ENCODE measurements at regions not wholly inside any gene's neighbourhood (a gene's known extent, or its start where the extent isn't known, plus 50 kb on each side); places are given as distances from the start of the nearest gene placed in this dataset.

DNA sequence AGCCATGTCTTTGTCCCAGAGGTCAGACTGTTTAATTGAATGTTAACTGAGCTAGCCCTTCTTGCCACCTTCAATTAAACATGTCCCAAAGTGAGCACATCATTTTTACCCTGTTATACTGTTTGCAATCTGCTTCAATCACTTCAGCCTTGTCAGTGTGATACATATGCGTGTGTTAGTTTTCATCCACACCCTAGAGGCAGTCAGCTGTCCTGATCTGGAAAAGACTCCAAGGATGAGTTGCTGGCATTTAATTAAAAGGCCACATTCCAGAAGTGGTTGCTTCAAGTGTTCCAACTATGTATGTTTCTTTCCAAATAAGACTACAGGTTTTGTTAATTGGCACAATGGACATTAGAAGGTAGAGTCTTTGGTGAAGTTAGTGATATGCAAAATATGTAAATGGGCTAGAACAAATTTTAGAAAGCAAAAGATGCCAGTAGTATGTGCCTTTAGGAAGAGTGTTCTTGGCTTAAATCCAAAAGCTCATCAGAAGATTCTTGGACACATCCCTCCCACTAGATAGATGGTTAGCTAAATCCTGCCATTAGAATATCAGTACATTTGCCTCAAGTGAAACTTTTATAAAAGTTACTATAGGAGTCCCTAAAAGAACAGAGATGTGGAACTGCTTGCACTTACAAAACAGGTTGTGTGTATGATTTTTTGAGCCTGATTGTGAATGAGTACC is 79.5 kb upstream of the SLIT2 start:
- Histone ChIP-seq H3K27ac (ENCODE audit: low read length, poor library complexity, severe bottlenecking) (no peak overlapping the region), H2BK120ac (ENCODE audit: low read depth, low read length) (no peak overlapping the region), H2AFZ (ENCODE audit: low read depth, low read length) (no peak overlapping the region), H2BK12ac (ENCODE audit: low read length in 2 of 2) (no peak overlapping the region), H3K18ac (ENCODE audit: low read depth in 1 of 2, low read length in 2 of 2) (no peak overlapping the region), H2BK5ac (ENCODE audit: low read depth, low read length, poor library complexity, severe bottlenecking) (no peak overlapping the region), H3K14ac (ENCODE audit: low read length in 2 of 2) (no peak overlapping the region), H3K27me3 (ENCODE audit: control insufficient read depth in 1 of 2, insufficient read depth in 1 of 2, low read length in 2 of 2) (no peaks in the 10 kb centered on the region), H3K4me1 (ENCODE audit: control insufficient read depth, insufficient read depth, low read depth, low read length) (no peaks in the 10 kb centered on the region), H3K9ac (ENCODE audit: low read length) (no peak overlapping the region), H2AK5ac (ENCODE audit: low read length, severe bottlenecking) (no peak overlapping the region), H3K9me3 (ENCODE audit: control insufficient read depth, low read length) (peaks cover 11% of the 10 kb centered on the region), H4K8ac (ENCODE audit: low read length) (no peak overlapping the region), H3K4me2 (ENCODE audit: low read length, poor library complexity, severe bottlenecking) (no peak overlapping the region), H3K36me3 (ENCODE audit: control insufficient read depth in 1 of 2, insufficient read depth in 2 of 2, low read depth in 1 of 2, low read length in 2 of 2) (no peaks in the 10 kb centered on the region), H2BK15ac (ENCODE audit: low read depth, poor library complexity, severe bottlenecking) (no peak overlapping the region), H3K4me3 (ENCODE audit: insufficient read depth in 1 of 2, low read depth in 1 of 2, low read length in 2 of 2) (no peak overlapping the region), H3K23ac (ENCODE audit: low read length in 2 of 2) (no peak overlapping the region), H3K4ac (ENCODE audit: low read depth in 1 of 2, low read length in 2 of 2) (no peak overlapping the region), H3K79me1 (replicated peaks; ENCODE audit: low read length, poor library complexity, severe bottlenecking) (no peaks in the 10 kb centered on the region), H4K91ac (ENCODE audit: low read length) (no peak overlapping the region)
- DNase-seq: no peak
- WGBS: 76% methylated on average over 1 of the region's 1 CpG

DNA sequence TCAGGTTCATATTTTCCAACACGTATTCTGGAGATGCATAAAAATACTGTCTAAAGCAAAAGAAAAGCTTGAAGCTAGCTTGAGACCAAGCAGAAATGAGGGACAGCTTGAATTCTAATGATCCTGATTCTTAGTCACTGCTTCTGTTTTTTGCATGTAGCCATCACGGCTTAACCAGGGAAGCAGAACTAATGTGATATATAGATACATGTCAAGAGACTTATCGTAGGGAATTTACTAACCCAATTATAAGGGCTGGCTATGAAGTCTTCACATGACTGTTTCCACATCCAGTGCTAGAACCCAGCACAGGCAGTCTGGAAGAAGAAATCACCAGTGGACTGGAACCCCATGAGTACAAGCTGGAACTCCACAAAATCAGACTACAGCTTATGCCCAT is 85.2 kb upstream of the SLIT2 start:
- no peak overlapping the region for H3K27ac ChIP-seq (ENCODE audit: low read length, poor library complexity, severe bottlenecking)
- no peak overlapping the region for H3K4me2 ChIP-seq (ENCODE audit: low read length, poor library complexity, severe bottlenecking)
- H2BK15ac ChIP-seq (ENCODE audit: low read depth, poor library complexity, severe bottlenecking): no peak overlapping the region
- no peaks in the 10 kb centered on the region for H3K27me3 ChIP-seq (ENCODE audit: control insufficient read depth in 1 of 2, insufficient read depth in 1 of 2, low read length in 2 of 2)
- H3K23ac ChIP-seq (ENCODE audit: low read length in 2 of 2): no peak overlapping the region
- H2AFZ ChIP-seq (ENCODE audit: low read depth, low read length): no peak overlapping the region
- no peaks in the 10 kb centered on the region for H3K36me3 ChIP-seq (ENCODE audit: control insufficient read depth in 1 of 2, insufficient read depth in 2 of 2, low read depth in 1 of 2, low read length in 2 of 2)
- H4K91ac ChIP-seq (ENCODE audit: low read length): no peak overlapping the region
- 91% methylated on average over 3 of the region's 3 CpGs for WGBS
- H3K4ac ChIP-seq (ENCODE audit: low read depth in 1 of 2, low read length in 2 of 2): no peak overlapping the region
- no peaks in the 10 kb centered on the region for H3K9me3 ChIP-seq (ENCODE audit: control insufficient read depth, low read length)
- no peak overlapping the region for H3K4me3 ChIP-seq (ENCODE audit: insufficient read depth in 1 of 2, low read depth in 1 of 2, low read length in 2 of 2)
- no peak overlapping the region for H2BK120ac ChIP-seq (ENCODE audit: low read depth, low read length)
- no peak overlapping the region for H3K18ac ChIP-seq (ENCODE audit: low read depth in 1 of 2, low read length in 2 of 2)
- no peaks in the 10 kb centered on the region for H3K4me1 ChIP-seq (ENCODE audit: control insufficient read depth, insufficient read depth, low read depth, low read length)
- H2BK12ac ChIP-seq (ENCODE audit: low read length in 2 of 2): no peak overlapping the region
- no peak for DNase-seq
- no peak overlapping the region for H2BK5ac ChIP-seq (ENCODE audit: low read depth, low read length, poor library complexity, severe bottlenecking)
- no peak overlapping the region for H3K14ac ChIP-seq (ENCODE audit: low read length in 2 of 2)
- no peaks in the 10 kb centered on the region for H3K79me1 ChIP-seq (replicated peaks; ENCODE audit: low read length, poor library complexity, severe bottlenecking)
- H2AK5ac ChIP-seq (ENCODE audit: low read length, severe bottlenecking): no peak overlapping the region
- H4K8ac ChIP-seq (ENCODE audit: low read length): no peak overlapping the region
- no peak overlapping the region for H3K9ac ChIP-seq (ENCODE audit: low read length)

GRCh38 chr4:20159516-20159915 is 92.2 kb upstream of the SLIT2 start:
- H2BK15ac ChIP-seq (ENCODE audit: low read depth, poor library complexity, severe bottlenecking): no peak overlapping the region
- H3K9me3 ChIP-seq (ENCODE audit: control insufficient read depth, low read length): no peaks in the 10 kb centered on the region
- no peak overlapping the region for H2BK12ac ChIP-seq (ENCODE audit: low read length in 2 of 2)
- H3K18ac ChIP-seq (ENCODE audit: low read depth in 1 of 2, low read length in 2 of 2): no peak overlapping the region
- no peak overlapping the region for H3K4me2 ChIP-seq (ENCODE audit: low read length, poor library complexity, severe bottlenecking)
- H3K27me3 ChIP-seq (ENCODE audit: control insufficient read depth in 1 of 2, insufficient read depth in 1 of 2, low read length in 2 of 2): no peaks in the 10 kb centered on the region
- no peak overlapping the region for H3K27ac ChIP-seq (ENCODE audit: low read length, poor library complexity, severe bottlenecking)
- H2BK120ac ChIP-seq (ENCODE audit: low read depth, low read length): no peak overlapping the region
- no peak overlapping the region for H3K14ac ChIP-seq (ENCODE audit: low read length in 2 of 2)
- WGBS: 100% methylated on average over 2 of the region's 2 CpGs
- H3K79me1 ChIP-seq (replicated peaks; ENCODE audit: low read length, poor library complexity, severe bottlenecking): no peaks in the 10 kb centered on the region
- no peak overlapping the region for H3K4me3 ChIP-seq (ENCODE audit: insufficient read depth in 1 of 2, low read depth in 1 of 2, low read length in 2 of 2)
- no peak overlapping the region for H3K23ac ChIP-seq (ENCODE audit: low read length in 2 of 2)
- H2AFZ ChIP-seq (ENCODE audit: low read depth, low read length): no peak overlapping the region
- DNase-seq: no peak
- H3K4ac ChIP-seq (ENCODE audit: low read depth in 1 of 2, low read length in 2 of 2): no peak overlapping the region
- H3K36me3 ChIP-seq (ENCODE audit: control insufficient read depth in 1 of 2, insufficient read depth in 2 of 2, low read depth in 1 of 2, low read length in 2 of 2): no peaks in the 10 kb centered on the region
- H4K91ac ChIP-seq (ENCODE audit: low read length): no peak overlapping the region
- H3K4me1 ChIP-seq (ENCODE audit: control insufficient read depth, insufficient read depth, low read depth, low read length): no peaks in the 10 kb centered on the region
- no peak overlapping the region for H2BK5ac ChIP-seq (ENCODE audit: low read depth, low read length, poor library complexity, severe bottlenecking)
- no peak overlapping the region for H3K9ac ChIP-seq (ENCODE audit: low read length)
- H2AK5ac ChIP-seq (ENCODE audit: low read length, severe bottlenecking): no peak overlapping the region
- no peak overlapping the region for H4K8ac ChIP-seq (ENCODE audit: low read length)

GRCh38 chr4:20158195-20158594 is 93.5 kb upstream of the SLIT2 start:
- Histone ChIP-seq H2BK120ac (ENCODE audit: low read depth, low read length) (no peak overlapping the region), H3K27me3 (ENCODE audit: control insufficient read depth in 1 of 2, insufficient read depth in 1 of 2, low read length in 2 of 2) (no peaks in the 10 kb centered on the region), H2AFZ (ENCODE audit: low read depth, low read length) (no peak overlapping the region), H3K36me3 (ENCODE audit: control insufficient read depth in 1 of 2, insufficient read depth in 2 of 2, low read depth in 1 of 2, low read length in 2 of 2) (no peaks in the 10 kb centered on the region), H3K4me2 (ENCODE audit: low read length, poor library complexity, severe bottlenecking) (no peak overlapping the region), H4K91ac (ENCODE audit: low read length) (no peak overlapping the region), H4K8ac (ENCODE audit: low read length) (no peak overlapping the region), H3K9ac (ENCODE audit: low read length) (no peak overlapping the region), H2BK12ac (ENCODE audit: low read length in 2 of 2) (no peak overlapping the region), H2BK5ac (ENCODE audit: low read depth, low read length, poor library complexity, severe bottlenecking) (no peak overlapping the region), H3K27ac (ENCODE audit: low read length, poor library complexity, severe bottlenecking) (no peak overlapping the region), H3K4me3 (ENCODE audit: insufficient read depth in 1 of 2, low read depth in 1 of 2, low read length in 2 of 2) (no peak overlapping the region), H3K9me3 (ENCODE audit: control insufficient read depth, low read length) (no peaks in the 10 kb centered on the region), H3K23ac (ENCODE audit: low read length in 2 of 2) (no peak overlapping the region), H2AK5ac (ENCODE audit: low read length, severe bottlenecking) (no peak overlapping the region), H3K4me1 (ENCODE audit: control insufficient read depth, insufficient read depth, low read depth, low read length) (no peaks in the 10 kb centered on the region), H2BK15ac (ENCODE audit: low read depth, poor library complexity, severe bottlenecking) (no peak overlapping the region), H3K14ac (ENCODE audit: low read length in 2 of 2) (no peak overlapping the region), H3K79me1 (replicated peaks; ENCODE audit: low read length, poor library complexity, severe bottlenecking) (no peaks in the 10 kb centered on the region), H3K4ac (ENCODE audit: low read depth in 1 of 2, low read length in 2 of 2) (no peak overlapping the region), H3K18ac (ENCODE audit: low read depth in 1 of 2, low read length in 2 of 2) (no peak overlapping the region)
- DNase-seq: no peak
- 90% methylated on average over 1 of the region's 2 CpGs for WGBS

All from mesenchymal stem cell (in vitro differentiated cells and primary cell).